T-helper 1 cell treated with Interleukin-12 subunit alpha and Interleukin-12 subunit beta and Interleukin-4 antibody, amounts not matched to agents 30 ng/mL and 1 ng/mL, for 36 hours (primary cell): ENCODE measurements at regions not wholly inside any gene's neighbourhood (a gene's known extent, or its start where the extent isn't known, plus 50 kb on each side); places are given as distances from the start of the nearest gene placed in this dataset.
"Not testable (repeated sequence)": the region's sequence is repeated elsewhere in the genome, so short reads cannot be mapped to it uniquely, and the experiment has no call there.

Experiments used
- intact Hi-C: fragments of 100-400 bp; cut with micrococcal nuclease; formaldehyde crosslinking; loops from one replicate; pipeline ENCODE4 v1.15.1; 2024

- intact Hi-C loops: no loop called here
Observed at GRCh38 chr2:128642316-128642715, 323.6 kb upstream of the HS6ST1 start.

- intact Hi-C loops: no loop called here
Observed at GRCh38 chr2:128642821-128643220, 324.2 kb upstream of the HS6ST1 start.

- intact Hi-C loops: no loop called here
Observed at GRCh38 chr2:128643221-128644065, 324.8 kb upstream of the HS6ST1 start.

GRCh38 chr2:128644156-128644555 lies 325.5 kb upstream of the HS6ST1 start:
- intact Hi-C loops: no loop called here

GRCh38 chr2:128644718-128645256 lies 326.1 kb upstream of the HS6ST1 start:
- intact Hi-C loops: no loop called here

- intact Hi-C loops: no loop called here
Observed at GRCh38 chr2:128645631-128646030, 327.0 kb upstream of the HS6ST1 start.

DNA sequence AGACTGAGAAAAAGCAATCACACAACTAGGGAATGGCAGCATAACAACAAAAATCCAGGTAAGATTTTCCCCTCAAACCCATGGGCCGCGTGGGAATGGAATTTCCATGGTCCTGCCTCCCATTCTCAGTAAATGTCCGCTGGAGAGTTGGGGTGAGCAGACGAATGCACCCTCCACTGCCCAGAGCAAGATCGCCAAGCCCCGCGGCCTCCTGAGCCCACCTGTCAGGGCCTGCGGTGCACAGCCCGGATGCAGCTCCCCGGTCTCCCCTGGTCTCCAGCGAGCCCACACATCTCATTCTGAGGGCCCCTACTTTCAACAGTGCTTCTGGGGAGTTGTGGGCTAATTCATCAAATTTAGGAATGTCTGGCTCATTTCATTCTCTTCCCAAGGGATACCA lies 327.4 kb upstream of the HS6ST1 start:
- intact Hi-C loops: no loop called here

- intact Hi-C loops: no loop called here
Observed at GRCh38 chr2:128646691-128647090, 328.0 kb upstream of the HS6ST1 start.

DNA sequence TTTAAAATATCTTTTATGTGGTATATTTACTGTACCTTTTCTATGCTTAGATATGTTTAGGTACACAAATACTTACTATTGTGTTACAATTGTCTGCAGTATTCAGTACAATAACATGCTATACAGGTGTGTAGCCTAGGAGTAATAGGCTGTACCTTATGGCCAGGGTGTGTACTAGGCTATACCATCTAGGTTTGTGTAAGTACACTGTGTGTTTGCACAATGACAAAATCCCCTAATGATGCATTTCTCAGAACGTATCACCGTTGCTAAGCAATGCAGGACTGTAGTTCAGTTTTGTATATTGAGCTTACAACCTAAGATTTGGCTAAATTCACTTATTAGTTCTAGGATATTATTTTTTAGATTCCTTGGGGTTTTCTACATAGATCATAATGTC lies 332.3 kb upstream of the HS6ST1 start:
- intact Hi-C loops: no loop called here

DNA sequence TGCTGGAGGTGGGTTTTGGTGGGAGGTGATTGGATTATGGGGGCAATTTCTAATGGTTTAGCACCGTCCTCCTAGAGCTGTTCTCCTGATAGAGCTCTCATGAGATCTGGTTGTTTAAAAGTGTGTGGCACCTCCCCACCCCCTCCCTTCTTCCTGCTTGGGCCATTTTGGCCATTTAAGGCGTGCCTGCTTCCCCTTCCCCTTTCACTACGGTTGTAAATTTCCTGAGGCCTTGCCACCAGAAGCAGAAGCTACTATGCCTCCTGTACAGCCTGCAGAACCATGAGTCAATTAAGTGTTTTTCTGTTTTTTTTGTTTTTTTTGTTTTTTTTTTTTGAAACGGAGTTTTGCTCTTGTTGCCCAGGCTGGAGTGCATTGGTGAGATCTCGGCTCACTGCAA lies 335.7 kb upstream of the HS6ST1 start:
- intact Hi-C loops: no loop called here

- intact Hi-C loops: no loop called here
Observed at GRCh38 chr2:128660836-128661235, 342.2 kb upstream of the HS6ST1 start.

DNA sequence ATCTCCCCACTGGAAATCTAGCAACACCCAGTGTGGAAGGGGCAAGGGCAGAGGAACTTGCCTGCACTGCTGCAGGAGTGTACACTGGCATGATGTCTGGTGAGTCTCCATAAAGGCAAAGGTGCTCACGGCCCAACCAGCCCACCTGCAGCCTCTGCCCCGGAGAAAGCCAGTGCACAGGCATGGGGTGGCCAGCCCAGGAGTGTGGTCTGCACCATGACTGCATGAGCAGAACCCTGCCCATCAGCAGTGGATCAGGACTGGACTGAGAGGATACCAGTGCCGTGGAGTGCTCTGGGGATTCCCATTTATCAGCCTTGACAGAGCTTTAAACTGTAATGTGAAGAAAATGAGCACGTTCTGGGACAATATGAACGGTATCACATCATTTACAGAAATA lies 342.6 kb upstream of the HS6ST1 start:
- intact Hi-C loops: no loop called here

- intact Hi-C loops: no loop called here
Observed at GRCh38 chr2:128662051-128662471, 343.4 kb upstream of the HS6ST1 start.

- intact Hi-C loops: no loop called here
Observed at GRCh38 chr2:128663371-128664050, 344.8 kb upstream of the HS6ST1 start.

GRCh38 chr2:128664499-128664971 lies 345.9 kb upstream of the HS6ST1 start:
- intact Hi-C loops: no loop called here

DNA sequence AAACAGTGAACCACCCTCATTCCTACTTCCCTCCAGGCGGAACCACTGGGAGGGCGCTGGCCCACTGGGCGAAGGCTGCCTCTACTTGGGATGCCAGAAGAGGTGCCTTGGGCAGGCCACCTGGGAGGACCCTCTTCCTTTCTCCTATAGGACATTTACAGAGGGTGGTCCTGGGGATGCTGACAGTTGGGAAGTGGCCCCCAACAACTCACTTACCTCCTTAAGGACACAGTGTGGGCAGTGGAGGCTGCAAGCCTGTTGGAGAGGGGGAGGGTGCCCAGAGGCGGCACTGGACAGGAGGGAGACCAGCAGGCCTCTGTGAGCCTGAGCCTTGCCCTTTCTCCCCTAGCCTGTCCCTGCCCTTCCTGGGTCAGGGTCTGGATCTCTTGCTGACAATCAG lies 346.4 kb upstream of the HS6ST1 start:
- intact Hi-C loops: no loop called here

DNA sequence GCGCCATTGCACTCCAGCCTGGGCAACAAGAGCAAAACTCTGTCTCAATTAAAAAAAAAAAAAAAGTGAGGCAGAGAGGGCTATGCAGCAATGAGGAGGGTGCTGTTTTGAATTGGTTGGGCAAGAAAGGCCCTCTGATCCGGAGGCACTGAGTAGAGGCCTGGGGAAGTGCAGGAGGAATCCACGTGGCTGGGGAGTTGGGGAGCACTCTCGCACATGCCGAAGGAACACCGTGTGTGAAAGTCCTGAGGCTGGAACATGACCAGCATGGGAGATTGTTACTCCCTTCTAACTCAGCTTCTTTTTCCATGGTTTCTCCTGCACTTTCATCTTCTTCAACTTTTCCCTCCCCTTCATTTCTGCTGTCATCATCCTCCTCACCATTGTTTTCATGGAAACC lies 347.9 kb upstream of the HS6ST1 start:
- intact Hi-C loops: no loop called here

DNA sequence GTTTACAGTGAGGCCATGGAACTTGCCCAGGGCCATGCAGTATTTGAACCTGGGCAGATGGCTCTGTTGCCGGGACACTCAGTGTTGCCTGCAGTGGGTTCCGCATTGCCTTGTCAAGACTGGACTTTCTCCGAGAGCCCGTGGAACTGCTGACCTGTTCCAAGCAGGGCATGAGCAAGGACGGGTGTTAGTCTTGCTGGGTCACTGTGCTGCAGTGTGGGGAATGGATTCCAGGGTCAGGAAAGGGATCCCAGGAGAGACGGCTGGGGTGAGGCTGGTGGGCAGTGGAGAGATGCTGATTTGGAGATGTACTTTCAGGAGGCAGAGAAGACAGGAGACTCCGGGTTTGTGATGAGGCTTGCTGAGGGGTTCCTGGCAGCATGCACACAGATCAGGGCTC lies 348.7 kb upstream of the HS6ST1 start:
- intact Hi-C loops: no loop called here

GRCh38 chr2:128668946-128669345 lies 350.3 kb upstream of the HS6ST1 start:
- intact Hi-C loops: no loop called here

GRCh38 chr2:128670066-128670465 lies 351.4 kb upstream of the HS6ST1 start:
- intact Hi-C loops: no loop called here

GRCh38 chr2:128671981-128672757 lies 353.5 kb upstream of the HS6ST1 start:
- intact Hi-C loops: not testable (repeated sequence)

- intact Hi-C loops: not testable (repeated sequence)
Observed at GRCh38 chr2:128679680-128680079, 361.0 kb upstream of the HS6ST1 start.
